HG03558 (cell line): ENCODE measurements at regions not wholly inside any gene's neighbourhood (a gene's known extent, or its start where the extent isn't known, plus 50 kb on each side); places are given as distances from the start of the nearest gene placed in this dataset.

Experiments used
- ATAC-seq: cut with Tn5 transposase; IDR thresholded peaks from one replicate; pipeline ENCODE4 v1.9.1; 2021; ENCODE audit warnings: moderate number of reproducible peaks; ENCODE audit not compliant: unreplicated experiment; ENCODE audit errors: extremely low read depth

DNA sequence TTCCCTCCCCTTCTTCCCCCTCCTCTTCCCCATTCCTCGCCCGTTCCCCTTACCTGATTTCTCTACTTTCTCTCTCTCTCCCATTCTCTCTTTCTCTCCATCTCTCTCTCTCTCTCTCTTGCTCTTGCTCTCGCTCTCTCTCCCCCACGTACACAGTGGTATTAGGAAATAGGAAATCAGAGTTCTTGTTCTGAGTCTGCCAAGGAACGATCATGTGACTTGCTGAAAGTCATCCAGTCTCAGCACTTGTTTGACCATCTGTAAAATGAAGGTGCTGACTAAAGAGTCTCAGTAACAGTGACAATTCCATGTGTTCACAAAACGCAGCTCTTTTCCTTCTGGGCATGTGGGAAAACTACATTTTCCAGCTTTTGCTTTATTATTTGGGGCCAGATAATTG, 445.0 kb upstream of the TGFBR2 start:
- no peak for ATAC-seq

DNA sequence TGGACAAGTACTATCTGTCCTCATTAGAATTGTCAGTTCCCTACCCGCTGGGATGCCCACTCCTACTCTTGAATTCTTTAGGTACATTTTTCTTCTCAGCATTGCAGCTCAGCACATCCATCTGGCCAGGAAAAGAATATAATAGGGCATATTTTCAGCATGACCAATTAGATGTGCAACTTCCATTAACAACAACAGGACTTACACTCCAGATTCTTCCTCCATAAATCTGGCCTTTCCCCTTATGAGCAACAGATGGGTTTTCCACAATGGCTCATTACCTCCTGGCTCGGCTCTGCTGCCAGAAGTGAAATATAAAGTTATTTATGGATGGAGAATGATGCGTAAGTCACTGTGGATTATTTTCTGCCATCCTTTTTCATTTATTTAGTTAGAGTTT, 443.8 kb upstream of the TGFBR2 start:
- ATAC-seq = no peak

- ATAC-seq = no peak
These were observed 439.9 kb upstream of the TGFBR2 start for GRCh38 chr3:30166535-30166934.

GRCh38 chr3:30167541-30168011, 438.8 kb upstream of the TGFBR2 start:
- ATAC-seq = no peak

DNA sequence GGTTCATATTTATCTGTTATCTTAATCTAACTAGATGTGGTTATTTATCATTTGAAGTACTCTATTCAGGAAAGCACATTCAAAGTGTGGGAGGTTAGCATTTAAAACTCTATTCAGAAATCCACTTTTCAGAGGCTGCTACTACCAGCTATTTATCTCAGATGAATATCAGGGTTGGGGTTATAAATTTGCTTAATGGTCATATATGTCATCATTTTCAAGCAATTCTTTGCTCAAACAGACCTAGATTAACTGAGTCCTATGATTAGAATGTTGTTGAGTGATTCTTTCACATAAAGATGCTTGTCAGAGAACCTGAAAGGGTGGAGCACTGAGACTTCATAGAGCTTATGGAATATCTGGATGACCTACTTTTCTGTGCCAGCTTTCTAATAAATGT, 436.9 kb upstream of the TGFBR2 start:
- no peak for ATAC-seq

DNA sequence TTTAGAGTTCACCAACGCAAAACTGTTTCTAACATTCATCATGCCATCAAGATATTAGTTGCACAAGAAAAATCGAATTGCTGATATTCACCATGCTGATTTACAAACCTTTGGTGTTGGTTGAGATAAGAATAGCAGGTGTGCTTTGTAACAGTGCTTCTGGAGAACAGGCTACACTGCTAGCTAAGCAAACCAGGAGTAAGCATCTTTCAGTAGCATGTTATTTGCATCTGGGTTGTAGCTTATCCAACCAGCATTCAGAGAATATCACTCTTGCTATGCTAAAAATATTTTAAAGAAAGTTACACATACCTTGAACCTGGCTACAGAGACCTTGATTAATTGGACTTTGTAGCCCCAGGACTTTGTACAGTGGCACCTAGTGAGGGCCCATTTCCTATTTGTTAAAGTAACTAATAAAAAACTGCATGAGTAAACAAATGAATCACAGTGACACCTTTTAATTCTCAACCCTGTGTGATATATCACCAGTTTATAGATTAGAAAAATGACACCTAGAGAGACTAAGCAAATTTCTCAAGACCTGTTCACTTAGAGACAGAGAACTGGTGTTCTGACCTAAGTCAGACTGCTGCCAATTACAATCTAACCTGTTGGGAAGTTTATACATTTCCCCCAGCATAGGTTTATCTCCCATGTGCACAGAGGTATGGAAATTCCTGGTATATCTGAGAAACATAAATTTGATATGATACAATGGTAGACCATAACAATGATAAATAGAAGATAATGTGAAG, 435.5 kb upstream of the TGFBR2 start:
- ATAC-seq = no peak

DNA sequence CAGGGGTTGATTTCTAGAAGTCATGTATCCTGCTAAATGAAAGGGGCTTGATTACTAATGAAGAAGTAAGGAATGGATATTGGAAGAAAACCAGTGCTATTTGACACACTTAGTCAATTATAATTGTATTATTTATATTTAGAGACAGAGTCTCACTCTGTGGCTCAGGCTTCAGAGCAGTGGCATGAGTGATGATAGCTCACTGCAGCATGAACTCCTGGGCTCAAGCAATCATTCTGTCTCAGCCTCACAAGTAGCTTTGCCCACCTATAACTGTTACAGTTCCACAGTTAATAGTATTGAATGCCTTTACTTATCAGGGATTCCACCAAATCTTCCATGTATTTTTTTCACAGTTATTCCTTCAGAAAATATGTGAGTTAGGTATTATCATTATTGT, 432.0 kb upstream of the TGFBR2 start:
- ATAC-seq = no peak

GRCh38 chr3:30180310-30181177, 425.9 kb upstream of the TGFBR2 start:
- ATAC-seq = no peak

GRCh38 chr3:30181178-30181465, 425.3 kb upstream of the TGFBR2 start:
- no peak for ATAC-seq

- ATAC-seq = no peak
These were observed 424.8 kb upstream of the TGFBR2 start for GRCh38 chr3:30181581-30181980.

GRCh38 chr3:30183421-30183820, 423.0 kb upstream of the TGFBR2 start:
- no peak for ATAC-seq

GRCh38 chr3:30184091-30184810, 422.1 kb upstream of the TGFBR2 start:
- no peak for ATAC-seq

GRCh38 chr3:30185872-30186271, 420.5 kb upstream of the TGFBR2 start:
- ATAC-seq = no peak

DNA sequence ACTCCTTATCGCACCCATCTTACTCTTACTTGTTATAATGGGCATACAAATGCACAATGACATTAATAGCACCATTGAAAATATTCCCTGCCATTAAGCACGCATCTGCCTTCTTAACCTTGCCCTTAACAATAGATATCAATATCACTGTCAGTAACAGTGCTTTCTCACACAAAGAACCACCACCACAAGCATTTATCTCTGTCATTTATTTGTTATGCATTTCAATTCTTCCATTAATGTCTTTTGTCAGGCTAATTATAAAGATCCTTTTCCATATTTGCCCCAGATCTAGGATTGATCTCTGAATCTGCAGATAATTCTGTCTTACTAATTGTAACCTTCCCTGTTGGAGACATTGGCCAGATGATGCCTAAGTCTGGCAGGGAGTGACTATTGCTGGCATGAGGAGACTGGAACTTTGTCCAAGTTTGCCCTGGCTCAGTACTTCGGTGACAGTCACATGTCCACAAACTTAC, 419.6 kb upstream of the TGFBR2 start:
- no peak for ATAC-seq

- ATAC-seq = no peak
These were observed 419.0 kb upstream of the TGFBR2 start for GRCh38 chr3:30187366-30187765.

GRCh38 chr3:30188713-30189112, 417.7 kb upstream of the TGFBR2 start:
- no peak for ATAC-seq

GRCh38 chr3:30189900-30190299, 416.5 kb upstream of the TGFBR2 start:
- ATAC-seq = no peak

DNA sequence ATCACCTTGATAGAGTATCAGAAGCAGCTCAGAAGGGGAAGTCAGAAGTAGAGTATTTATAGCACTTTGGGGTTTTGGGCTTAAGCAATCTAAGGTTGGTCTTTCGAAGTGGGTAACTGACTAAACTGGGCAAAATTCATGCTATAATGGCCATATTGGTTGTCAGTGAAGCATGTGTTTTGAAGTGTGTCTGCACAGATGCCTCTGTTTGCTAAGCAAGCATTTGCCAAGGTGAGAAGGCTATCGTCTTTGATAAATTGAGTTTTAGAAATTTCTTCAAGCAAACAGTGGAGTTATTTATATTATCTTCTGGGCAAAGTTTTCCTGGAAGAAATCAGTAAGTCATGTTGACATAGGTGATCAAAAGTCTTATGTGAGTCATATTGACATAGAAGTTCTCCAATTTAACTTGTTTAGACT, 412.8 kb upstream of the TGFBR2 start:
- ATAC-seq = no peak

- no peak for ATAC-seq
These were observed 411.0 kb upstream of the TGFBR2 start for GRCh38 chr3:30195352-30195751.

DNA sequence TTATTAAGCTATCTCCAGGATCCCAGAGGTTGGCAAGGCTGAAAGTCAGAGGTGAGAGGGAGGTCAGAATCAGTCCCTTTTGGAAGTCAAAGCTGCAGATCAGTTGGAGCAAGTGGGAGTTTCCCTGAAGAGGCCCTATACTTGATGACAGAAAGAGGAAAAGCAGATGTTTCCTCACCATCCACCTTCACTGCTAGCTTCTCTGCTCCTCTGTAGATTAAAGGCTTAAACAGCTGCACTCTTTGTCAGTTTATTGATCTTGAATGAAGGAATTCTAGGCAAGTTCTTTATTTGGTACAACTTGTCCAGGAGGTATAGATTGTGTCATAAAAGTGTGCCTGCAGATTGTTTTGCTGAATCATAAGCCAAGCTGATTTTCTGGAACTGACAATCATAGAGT, 408.2 kb upstream of the TGFBR2 start:
- no peak for ATAC-seq
